ENCODE measurements at regions not wholly inside any gene's neighbourhood (a gene's known extent, or its start where the extent isn't known, plus 50 kb on each side); places are given as distances from the start of the nearest gene placed in this dataset.

GRCh38 chr4:147017081-147017480 is 71.4 kb upstream of the TTC29 start:
- POLR2A ChIA-PET, result no interaction called here
- no peak for FAIRE-seq
- no peak overlapping the region for H3K4me2 ChIP-seq (ENCODE audit: insufficient read depth, low read length)
- TF ChIP-seq LARP7 (IDR thresholded peaks at IDR 0.05) (no peak), ZNF280B (CRISPR knock-in tag; IDR thresholded peaks at IDR 0.05) (no peak), KLF6 (CRISPR knock-in tag; IDR thresholded peaks at IDR 0.05; ENCODE audit: borderline replicate concordance) (no peak), RBM39 (optimal IDR thresholded peaks at IDR 0.05; ENCODE audit: low read depth, low read length) (no peak), SRF (CRISPR knock-in tag; IDR thresholded peaks at IDR 0.05) (no peak), GTF2B (IDR thresholded peaks at IDR 0.05; ENCODE audit: extremely low read depth, insufficient read length) (no peak), FOXM1 (IDR thresholded peaks at IDR 0.05; ENCODE audit: low read depth) (no peak), FOXM1 (CRISPR knock-in tag; IDR thresholded peaks at IDR 0.05; ENCODE audit: low read depth) (no peak), ZKSCAN3 (CRISPR knock-in tag; IDR thresholded peaks at IDR 0.05) (no peak), ETV5 (CRISPR knock-in tag; IDR thresholded peaks at IDR 0.05; ENCODE audit: low read depth) (no peak), HBP1 (CRISPR knock-in tag; IDR thresholded peaks at IDR 0.05) (no peak), SNAPC5 (CRISPR knock-in tag; IDR thresholded peaks at IDR 0.05) (no peak), IRF2 (CRISPR knock-in tag; IDR thresholded peaks at IDR 0.05) (no peak), ZFPM2 (CRISPR knock-in tag; IDR thresholded peaks at IDR 0.05) (no peak), HMBOX1 (IDR thresholded peaks at IDR 0.05) (no peak)
- TF ChIP-seq, protein P1, sequence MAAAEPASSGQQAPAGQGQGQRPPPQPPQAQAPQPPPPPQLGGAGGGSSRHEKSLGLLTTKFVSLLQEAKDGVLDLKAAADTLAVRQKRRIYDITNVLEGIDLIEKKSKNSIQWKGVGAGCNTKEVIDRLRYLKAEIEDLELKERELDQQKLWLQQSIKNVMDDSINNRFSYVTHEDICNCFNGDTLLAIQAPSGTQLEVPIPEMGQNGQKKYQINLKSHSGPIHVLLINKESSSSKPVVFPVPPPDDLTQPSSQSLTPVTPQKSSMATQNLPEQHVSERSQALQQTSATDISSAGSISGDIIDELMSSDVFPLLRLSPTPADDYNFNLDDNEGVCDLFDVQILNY (CRISPR knock-in tag; IDR thresholded peaks at IDR 0.05), result no peak
- TF ChIP-seq, protein P2, sequence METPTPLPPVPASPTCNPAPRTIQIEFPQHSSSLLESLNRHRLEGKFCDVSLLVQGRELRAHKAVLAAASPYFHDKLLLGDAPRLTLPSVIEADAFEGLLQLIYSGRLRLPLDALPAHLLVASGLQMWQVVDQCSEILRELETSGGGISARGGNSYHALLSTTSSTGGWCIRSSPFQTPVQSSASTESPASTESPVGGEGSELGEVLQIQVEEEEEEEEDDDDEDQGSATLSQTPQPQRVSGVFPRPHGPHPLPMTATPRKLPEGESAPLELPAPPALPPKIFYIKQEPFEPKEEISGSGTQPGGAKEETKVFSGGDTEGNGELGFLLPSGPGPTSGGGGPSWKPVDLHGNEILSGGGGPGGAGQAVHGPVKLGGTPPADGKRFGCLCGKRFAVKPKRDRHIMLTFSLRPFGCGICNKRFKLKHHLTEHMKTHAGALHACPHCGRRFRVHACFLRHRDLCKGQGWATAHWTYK (CRISPR knock-in tag; IDR thresholded peaks at IDR 0.05), result no peak

More at GRCh38 chr4:147017081-147017480, 71.4 kb upstream of the TTC29 start:
- CTCF ChIA-PET (ENCODE audit: low intra/inter-chr PET ratio), result no interaction called here
- DNase-seq (ENCODE audit: extremely low read depth in 1 of 4, low spot score in 3 of 4) (no peak), ATAC-seq (no peak)
- Histone ChIP-seq H3K4me3 (no peak overlapping the region), H3K4me1 (replicated peaks in 1 of 2; ENCODE audit: control insufficient read depth in 2 of 2, insufficient read depth in 2 of 2, low read length in 2 of 2) (no peaks in the 10 kb centered on the region), H3K27me3 (ENCODE audit: control insufficient read depth in 2 of 2, insufficient read depth in 2 of 2, low read length in 2 of 2) (no peaks in the 10 kb centered on the region), H3K9ac (ENCODE audit: insufficient read depth in 1 of 2, low read depth in 2 of 2, low read length in 2 of 2) (no peak overlapping the region), H3K9me1 (ENCODE audit: control insufficient read depth, insufficient read depth, low read length) (no peaks in the 10 kb centered on the region), H3K9me3 (replicated peaks; ENCODE audit: control insufficient read depth, insufficient read depth, low read depth, low read length) (no peaks in the 10 kb centered on the region), H4K20me1 (replicated peaks; ENCODE audit: control insufficient read depth, insufficient read depth, low read length) (no peaks in the 10 kb centered on the region), H3K36me3 (ENCODE audit: control insufficient read depth, insufficient read depth, low read length) (no peaks in the 10 kb centered on the region), H3K79me2 (ENCODE audit: control insufficient read depth, insufficient read depth, low read length) (no peaks in the 10 kb centered on the region), H2AFZ (ENCODE audit: low read depth, low read length) (no peak overlapping the region), H3K27ac (ENCODE audit: extremely low read depth, low read depth, low read length) (no peak overlapping the region)
- no TSS peak for BruUV-seq (replicated peaks)
- in situ Hi-C loops (cut with MboI) (loop anchor here (25.0 kb wide), 2 partner anchors 570 to 845 kb away; no protein-coding TSS in a partner anchor), intact Hi-C loops (cut with micrococcal nuclease) (no loop called here)
- WGBS (ENCODE audit: insufficient coverage, low coverage, missing lambda C conversion rate), result 0% methylated on average over 5 of the region's 5 CpGs
